ENCODE measurements at regions not wholly inside any gene's neighbourhood (a gene's known extent, or its start where the extent isn't known, plus 50 kb on each side); places are given as distances from the start of the nearest gene placed in this dataset.
"Not testable (repeated sequence)": the region's sequence is repeated elsewhere in the genome, so short reads cannot be mapped to it uniquely, and the experiment has no call there.

GRCh38 chr14:81765651-81766275, 232.1 kb upstream of the SEL1L start:
- DNase-seq, result no peak

DNA sequence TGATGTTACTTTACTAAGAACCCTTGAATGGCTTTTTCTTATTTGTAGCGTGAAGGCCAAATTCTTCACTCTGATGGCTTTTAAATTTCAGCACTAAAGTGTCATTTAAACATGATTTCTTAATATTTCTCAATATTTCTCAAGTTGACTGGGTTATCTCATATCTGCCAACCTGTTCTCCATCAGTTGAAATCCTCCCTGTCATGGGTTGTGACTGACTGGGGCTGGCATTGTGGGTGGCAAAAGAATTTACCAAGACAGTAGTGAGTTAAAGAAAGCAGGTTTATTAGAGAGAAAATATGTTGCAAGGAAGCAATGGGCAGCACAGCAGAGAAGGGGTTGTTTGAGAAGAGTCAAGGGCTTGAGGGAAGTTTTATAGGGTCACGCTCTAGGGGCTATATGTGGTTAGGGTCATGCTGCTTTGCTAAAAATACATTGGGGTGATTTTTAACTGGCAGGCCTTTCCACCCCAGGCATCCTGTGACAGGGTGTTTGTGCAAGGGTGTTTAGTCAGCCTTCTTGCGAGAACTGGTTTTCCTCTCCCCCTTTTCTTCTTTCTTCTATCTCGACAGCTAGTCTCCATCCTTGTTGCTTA, 232.8 kb upstream of the SEL1L start:
- DNase-seq, result no peak

- DNase-seq, result no peak
These were observed 233.8 kb upstream of the SEL1L start for GRCh38 chr14:81767266-81767995.

DNA sequence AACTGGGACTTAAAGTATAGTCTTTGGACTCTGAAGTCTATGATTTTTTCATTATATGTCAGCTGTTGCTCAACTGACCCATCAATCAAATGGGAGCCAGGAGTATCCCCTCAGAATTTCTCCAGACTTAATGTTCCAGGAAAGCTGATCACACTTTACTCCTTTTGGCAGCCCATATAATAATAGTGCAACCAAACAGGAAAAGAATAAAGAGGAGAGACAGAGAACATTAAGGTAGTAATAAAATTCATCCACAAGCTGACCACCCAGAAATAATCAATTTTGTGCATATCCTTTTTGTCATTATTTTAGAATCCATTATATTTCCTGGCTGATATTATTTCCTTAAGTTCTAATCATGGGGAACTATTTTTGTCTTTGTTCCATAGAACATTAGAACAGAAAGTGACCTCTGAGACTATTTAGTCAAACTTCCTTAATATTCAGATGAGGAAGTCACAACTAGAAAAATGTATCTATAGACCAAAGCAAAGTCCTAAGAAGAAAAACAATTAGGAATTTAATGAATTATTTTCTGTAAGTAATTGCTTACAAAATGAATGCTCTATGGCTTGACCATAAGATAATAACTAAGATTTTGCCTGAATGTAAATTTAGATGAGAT, 238.1 kb upstream of the SEL1L start:
- DNase-seq, result no peak

- no peak for DNase-seq
These were observed 238.7 kb upstream of the SEL1L start for GRCh38 chr14:81772381-81772780.

GRCh38 chr14:81776531-81776930, 242.9 kb upstream of the SEL1L start:
- no peak for DNase-seq

DNA sequence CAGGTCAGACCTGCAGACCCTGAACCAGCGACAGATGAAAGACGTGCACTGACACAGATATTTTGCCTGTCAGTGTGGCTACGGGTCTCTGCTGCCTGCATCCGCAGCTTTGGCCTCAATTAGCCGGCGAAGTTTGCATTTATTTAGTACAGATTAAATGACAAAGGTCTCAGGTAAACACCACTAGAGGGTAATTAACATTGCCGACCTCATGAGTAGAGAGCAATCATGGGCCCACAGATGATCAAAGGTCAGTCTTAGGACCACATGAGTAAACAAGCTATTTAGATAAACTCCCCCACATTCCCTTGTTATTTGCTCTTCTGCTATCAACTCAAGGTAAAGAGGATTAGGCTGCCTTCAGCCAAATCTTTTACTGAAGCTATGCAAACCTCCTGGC, 248.1 kb upstream of the SEL1L start:
- not testable (repeated sequence) for DNase-seq

- no peak for DNase-seq
These were observed 250.4 kb upstream of the SEL1L start for GRCh38 chr14:81784084-81784483.

DNA sequence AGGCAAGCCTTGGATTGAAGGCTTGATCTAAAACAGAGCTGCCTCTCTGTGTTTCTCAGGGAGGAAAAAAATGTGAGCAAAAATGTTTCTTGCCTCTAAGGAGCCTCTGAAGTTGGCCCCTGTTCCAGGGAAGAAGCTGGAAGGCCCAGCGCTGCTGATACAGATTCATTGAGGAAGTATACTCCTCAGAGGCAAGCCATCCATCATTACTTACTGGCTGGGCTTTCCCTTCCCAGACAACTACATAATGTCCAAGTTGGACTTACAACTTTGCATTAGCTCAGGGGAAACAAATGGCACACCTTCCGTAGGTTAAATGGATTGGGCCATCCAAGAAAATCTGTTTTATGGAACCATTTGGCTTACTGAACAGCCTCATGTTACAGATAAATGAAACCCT, 263.7 kb upstream of the SEL1L start:
- no peak for DNase-seq

DNA sequence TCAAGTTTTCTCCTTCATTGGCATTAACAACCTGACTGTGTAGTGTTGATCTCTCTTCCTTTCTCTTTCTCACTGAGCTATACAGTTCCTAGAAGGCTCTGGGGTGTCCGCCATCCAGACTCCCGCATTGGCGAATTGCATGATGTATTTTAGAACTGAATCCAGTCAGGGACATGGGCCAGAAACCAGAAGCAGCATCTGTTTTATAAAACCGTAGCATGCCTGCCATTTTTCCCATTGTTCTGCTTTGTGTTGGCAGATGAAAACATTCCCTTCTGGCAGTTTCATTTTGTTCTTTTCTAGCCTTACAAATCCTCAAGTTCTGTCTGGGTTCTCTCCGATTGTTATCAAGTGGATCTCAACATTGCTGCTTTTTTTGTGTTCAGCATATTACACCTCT, 268.3 kb upstream of the SEL1L start:
- DNase-seq, result no peak

- no peak for DNase-seq
These were observed 268.7 kb upstream of the SEL1L start for GRCh38 chr14:81802341-81802740.

DNA sequence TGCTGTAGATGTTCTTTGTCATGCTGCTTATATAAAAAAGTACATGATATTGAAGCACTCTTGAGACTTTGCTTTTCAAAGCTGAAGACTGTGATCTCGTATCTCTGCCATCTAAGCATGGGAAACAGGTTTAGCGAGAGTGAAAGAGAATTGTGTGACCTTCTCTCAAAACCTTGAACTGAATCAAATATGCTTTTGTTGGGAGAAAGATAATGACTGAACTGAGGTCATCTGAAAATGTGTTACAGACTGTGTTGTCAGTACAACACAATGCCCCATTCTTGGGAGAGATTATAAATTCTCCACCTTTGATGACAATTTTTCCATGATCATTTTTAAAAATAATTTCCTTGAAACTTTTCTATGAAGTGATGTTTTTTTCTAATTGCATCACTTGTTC, 272.1 kb upstream of the SEL1L start:
- DNase-seq, result no peak

- no peak for DNase-seq
These were observed 278.1 kb upstream of the SEL1L start for GRCh38 chr14:81811705-81812269.

GRCh38 chr14:81818271-81818670, 284.6 kb upstream of the SEL1L start:
- no peak for DNase-seq

- no peak for DNase-seq
These were observed 285.7 kb upstream of the SEL1L start for GRCh38 chr14:81819344-81819743.

- DNase-seq, result no peak
These were observed 286.3 kb upstream of the SEL1L start for GRCh38 chr14:81819910-81820309.

DNA sequence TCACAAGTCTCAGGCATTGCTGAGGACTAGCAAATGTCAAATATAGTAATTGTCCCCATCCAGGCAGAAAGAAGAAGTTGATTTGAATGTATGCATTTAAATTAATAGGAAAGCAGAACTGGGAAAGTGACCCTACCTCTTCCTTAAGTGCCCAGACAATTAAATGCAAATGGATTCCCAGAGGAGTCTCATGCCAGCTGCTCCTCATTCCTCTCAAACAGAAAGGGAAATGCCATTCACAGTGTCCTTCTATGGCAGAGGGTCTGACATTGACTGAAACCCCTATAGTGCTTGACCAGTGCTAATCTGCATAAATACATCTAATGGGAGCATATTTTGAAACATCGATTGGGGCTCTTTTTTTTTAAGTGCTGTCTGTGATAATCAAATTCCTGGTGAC, 292.4 kb upstream of the SEL1L start:
- no peak for DNase-seq

DNA sequence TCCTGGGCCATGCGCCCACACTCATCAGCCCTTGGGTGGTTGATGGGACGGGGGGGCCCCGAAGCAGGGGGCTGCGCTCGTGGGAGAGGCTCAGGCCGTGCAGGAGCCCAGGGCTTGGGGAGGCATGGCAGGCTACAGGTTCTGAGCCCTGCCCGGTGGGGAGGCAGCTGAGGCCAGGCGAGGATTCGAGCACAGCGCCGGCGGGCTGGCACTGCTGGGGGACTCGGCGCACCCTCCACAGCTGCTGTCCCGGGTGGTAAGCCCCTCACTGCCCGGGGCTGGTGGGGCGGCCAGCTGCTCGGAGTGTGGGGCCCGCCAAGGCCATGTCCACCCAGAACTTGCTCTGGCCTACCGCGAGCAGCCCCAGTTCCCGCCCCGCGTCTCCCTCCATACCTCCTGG, 295.8 kb upstream of the SEL1L start:
- DNase-seq, result no peak

GRCh38 chr14:81831128-81831820, 297.6 kb upstream of the SEL1L start:
- DNase-seq, result no peak

DNA sequence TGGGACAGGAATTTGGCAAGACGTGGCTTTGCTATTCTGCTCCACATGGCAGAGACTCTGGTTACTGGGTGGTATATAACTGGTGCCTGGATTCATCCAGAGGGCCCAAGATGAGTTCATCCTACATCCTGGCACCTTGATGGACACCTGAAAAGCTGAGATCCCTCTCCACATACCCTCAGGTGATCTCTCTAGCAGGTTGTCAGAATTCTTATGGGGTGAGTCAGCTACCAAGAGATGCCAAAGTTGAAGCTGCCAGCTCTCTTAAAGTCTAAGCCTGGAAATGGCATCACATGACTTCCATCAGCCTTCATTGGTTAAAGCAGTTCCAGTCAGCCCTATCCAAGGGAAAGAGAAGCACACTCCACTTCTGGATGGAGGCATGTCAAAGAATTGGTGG, 300.7 kb upstream of the SEL1L start:
- no peak for DNase-seq

GRCh38 chr14:81837304-81837703, 303.7 kb upstream of the SEL1L start:
- no peak for DNase-seq

GRCh38 chr14:81839056-81839455, 305.4 kb upstream of the SEL1L start:
- DNase-seq, result no peak

DNA sequence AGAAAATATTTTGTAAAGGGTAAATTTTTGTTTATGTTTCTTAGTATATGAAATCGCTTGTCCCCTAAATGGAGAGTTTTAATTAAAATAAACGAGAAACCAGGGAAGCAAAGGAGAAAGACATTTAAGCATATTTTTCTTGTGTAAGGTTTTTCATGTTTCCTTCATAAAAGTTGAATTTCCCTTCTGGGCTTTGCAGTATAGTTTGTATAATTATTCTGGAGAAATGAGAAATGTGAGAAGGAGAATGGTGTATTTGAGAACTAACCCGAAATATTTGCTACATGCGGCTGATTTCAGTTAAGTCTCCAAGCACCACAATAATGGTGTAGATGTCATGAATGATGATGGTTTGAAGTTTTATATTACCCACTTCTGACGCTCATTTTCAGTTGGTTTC, 307.7 kb upstream of the SEL1L start:
- no peak for DNase-seq

Data from SW 1271 (cell line).